ENCODE measurements at regions not wholly inside any gene's neighbourhood (a gene's known extent, or its start where the extent isn't known, plus 50 kb on each side); places are given as distances from the start of the nearest gene placed in this dataset.

- DNase-seq = no peak
- ATAC-seq = no peak
- intact Hi-C loops (cut with micrococcal nuclease) = no loop called here
Measured at GRCh38 chr1:51025374-51025773, 55.3 kb downstream of the CDKN2C start.

- intact Hi-C loops (cut with micrococcal nuclease) = no loop called here
- no peak for ATAC-seq
- DNase-seq = no peak
Measured at GRCh38 chr1:51032936-51033335, 62.9 kb downstream of the CDKN2C start.

GRCh38 chr1:51044199-51044598, 57.8 kb upstream of the C1orf185 start:
- no peak for ATAC-seq
- intact Hi-C loops (cut with micrococcal nuclease) = loop anchor here (10.0 kb wide), 2 partner anchors 109 to 269 kb away; no protein-coding TSS in a partner anchor

DNA sequence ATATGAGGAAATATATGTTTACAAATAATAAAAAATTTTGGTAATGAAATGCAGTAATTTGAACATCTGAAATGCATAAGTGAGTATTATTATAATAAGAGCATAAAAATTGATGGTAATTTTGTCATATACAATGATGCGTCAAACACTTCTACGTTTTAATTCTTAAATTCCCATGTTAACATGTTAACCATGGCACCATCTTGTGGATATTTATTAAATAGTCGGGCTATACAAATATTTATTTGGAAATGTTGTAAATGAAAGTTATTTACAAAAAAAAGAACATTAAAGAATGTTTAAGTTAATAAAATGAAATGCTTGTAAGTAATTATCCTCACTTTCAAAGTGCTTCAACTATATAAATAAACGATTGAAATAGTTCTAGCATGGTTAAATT, 57.2 kb upstream of the C1orf185 start:
- no peak for ATAC-seq
- DNase-seq = no peak
- intact Hi-C loops (cut with micrococcal nuclease) = loop anchor here (10.0 kb wide), 2 partner anchors 110 to 270 kb away; no protein-coding TSS in a partner anchor

More at GRCh38 chr1:51044199-51044598, 57.8 kb upstream of the C1orf185 start:
- DNase-seq = no peak

DNA sequence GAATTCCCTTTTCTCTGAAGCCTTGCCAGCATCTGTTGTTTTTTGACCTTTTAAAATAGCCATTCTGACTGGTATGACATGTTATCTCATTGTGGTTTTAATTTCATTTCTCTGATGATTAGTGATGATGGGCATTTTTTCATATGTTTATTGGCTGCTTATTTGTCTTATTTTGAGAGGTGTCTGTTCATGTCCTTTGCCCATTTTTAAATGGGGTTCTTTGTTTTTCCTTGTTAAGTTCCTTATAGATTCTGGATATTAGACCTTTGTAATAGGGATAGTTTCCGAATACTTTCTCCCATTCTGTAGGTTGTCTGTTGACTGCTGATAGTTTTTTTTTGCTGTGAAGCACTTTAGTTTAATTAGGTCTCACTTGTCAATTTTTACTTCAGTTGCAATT, 54.0 kb upstream of the C1orf185 start:
- ATAC-seq (no peak), DNase-seq (no peak)
- intact Hi-C loops (cut with micrococcal nuclease) = loop anchor here (10.0 kb wide), 2 partner anchors 113 to 273 kb away; no protein-coding TSS in a partner anchor

GRCh38 chr1:51048670-51049069, 53.4 kb upstream of the C1orf185 start:
- ATAC-seq (no peak), DNase-seq (no peak)
- intact Hi-C loops (cut with micrococcal nuclease) = loop anchor here (10.0 kb wide), 2 partner anchors 114 to 274 kb away; no protein-coding TSS in a partner anchor

Measured in left ventricle myocardium superior (tissue), 1 donor.